NB4 (cell line): ENCODE measurements at regions not wholly inside any gene's neighbourhood (a gene's known extent, or its start where the extent isn't known, plus 50 kb on each side); places are given as distances from the start of the nearest gene placed in this dataset.

Experiments
- DNase-seq: peaks from one replicate; pipeline ENCODE4 v3.0.0; 2010; ENCODE audit warnings: low read depth
- H3K4me3 ChIP-seq: one replicate; pipeline ENCODE4 v1.5.1; 2011; ENCODE audit warnings: mild to moderate bottlenecking, low read depth, low read length, moderate library complexity
- MYC ChIP-seq: IDR thresholded peaks from 2 replicates; pipeline ENCODE4 v1.6.1; 2011; ENCODE audit warnings: low read depth, low read length
- POLR2A ChIP-seq: IDR thresholded peaks from 2 replicates; pipeline ENCODE4 v1.6.1; 2011; ENCODE audit warnings: mild to moderate bottlenecking; ENCODE audit not compliant: insufficient read length; ENCODE audit errors: extremely low read depth
- TF ChIP-seq, protein P1 (sequence below): IDR thresholded peaks from one replicate; pipeline ENCODE4 v1.5.1; 2012; ENCODE audit warnings: low read depth, low read length
- TF ChIP-seq, protein P2 (sequence below): IDR thresholded peaks from 2 replicates; pipeline ENCODE4 v1.6.1; 2011; ENCODE audit warnings: low read depth, low read length

DNA sequence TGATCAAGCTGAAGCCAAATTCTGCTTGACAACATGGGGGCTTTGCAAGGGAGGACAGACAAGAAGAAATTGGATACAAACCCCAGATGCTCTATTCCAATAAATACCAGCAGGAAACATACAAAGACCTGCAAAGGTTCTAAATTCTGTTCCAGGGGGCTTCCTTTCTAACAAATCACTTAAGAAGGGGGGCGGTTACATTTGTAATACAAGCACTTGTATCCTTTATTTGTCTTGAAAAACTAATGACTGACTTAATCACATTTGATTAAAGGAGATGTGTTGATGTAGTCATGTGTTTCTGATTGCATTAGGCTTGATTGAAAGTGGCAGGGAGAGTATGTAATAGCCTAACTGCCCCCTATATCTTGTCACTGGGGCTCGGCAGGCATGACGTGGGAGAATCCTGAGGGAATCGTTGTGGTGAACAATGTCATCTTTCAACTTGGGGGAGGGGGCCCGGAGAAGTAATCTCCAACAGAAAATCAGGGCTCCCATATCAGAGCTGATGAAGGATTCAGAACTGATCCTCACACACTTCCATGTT is 361.7 kb downstream of the INSC start:
- no peak overlapping the region for H3K4me3 ChIP-seq
- no peak for DNase-seq
- TF ChIP-seq MYC (no peak), POLR2A (no peak)
- TF ChIP-seq, protein P1, sequence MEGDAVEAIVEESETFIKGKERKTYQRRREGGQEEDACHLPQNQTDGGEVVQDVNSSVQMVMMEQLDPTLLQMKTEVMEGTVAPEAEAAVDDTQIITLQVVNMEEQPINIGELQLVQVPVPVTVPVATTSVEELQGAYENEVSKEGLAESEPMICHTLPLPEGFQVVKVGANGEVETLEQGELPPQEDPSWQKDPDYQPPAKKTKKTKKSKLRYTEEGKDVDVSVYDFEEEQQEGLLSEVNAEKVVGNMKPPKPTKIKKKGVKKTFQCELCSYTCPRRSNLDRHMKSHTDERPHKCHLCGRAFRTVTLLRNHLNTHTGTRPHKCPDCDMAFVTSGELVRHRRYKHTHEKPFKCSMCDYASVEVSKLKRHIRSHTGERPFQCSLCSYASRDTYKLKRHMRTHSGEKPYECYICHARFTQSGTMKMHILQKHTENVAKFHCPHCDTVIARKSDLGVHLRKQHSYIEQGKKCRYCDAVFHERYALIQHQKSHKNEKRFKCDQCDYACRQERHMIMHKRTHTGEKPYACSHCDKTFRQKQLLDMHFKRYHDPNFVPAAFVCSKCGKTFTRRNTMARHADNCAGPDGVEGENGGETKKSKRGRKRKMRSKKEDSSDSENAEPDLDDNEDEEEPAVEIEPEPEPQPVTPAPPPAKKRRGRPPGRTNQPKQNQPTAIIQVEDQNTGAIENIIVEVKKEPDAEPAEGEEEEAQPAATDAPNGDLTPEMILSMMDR, result no peak
- TF ChIP-seq, protein P2, sequence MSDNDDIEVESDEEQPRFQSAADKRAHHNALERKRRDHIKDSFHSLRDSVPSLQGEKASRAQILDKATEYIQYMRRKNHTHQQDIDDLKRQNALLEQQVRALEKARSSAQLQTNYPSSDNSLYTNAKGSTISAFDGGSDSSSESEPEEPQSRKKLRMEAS, result no peak

DNA sequence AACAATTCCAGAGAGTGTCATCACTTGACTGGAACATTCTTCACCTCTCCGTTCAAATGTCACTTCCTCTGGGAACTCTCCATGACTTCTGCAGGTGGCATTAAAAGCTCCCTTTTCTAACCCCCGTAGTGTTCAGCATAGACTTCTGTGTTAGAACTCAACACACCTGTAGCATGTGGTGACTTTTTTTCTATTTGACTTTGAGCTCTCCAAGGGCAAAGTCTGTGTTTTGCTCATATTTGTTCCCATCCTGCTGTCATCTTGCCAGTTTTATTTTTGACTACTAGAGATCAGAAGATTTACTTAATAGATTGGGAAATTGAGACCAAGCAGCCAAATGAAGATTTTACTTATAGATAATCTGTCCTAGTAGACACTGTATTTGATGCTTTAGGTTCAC is 367.1 kb downstream of the INSC start:
- TF ChIP-seq POLR2A (no peak), MYC (no peak)
- TF ChIP-seq, protein P2, result no peak
- TF ChIP-seq, protein P1, result no peak

DNA sequence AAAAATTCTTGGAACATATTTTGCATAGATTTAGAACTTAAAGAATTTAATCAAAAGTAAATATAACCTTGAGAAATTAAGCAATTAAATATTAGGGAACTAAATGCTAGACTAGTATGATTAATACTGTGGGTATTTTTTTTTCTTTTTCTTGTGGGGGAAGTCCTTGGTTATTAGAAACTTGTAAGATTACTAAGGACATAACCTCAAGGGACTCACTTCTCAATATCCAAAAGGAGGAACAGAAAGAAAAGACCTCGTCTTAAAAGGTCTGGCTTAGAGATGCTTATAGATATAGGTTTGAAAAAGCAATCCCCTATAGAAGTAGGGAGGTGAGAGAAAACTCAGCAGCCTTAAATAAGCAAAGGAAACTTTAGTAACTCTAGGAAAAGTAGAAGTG is 368.5 kb downstream of the INSC start:
- TF ChIP-seq, protein P1, result no peak
- TF ChIP-seq, protein P2, result no peak
- TF ChIP-seq MYC (no peak), POLR2A (no peak)
- no peak for DNase-seq
- H3K4me3 ChIP-seq, result no peak overlapping the region

More for the DNA sequence above, 367.1 kb downstream of the INSC start:
- H3K4me3 ChIP-seq, result no peak overlapping the region
- DNase-seq, result no peak

DNA sequence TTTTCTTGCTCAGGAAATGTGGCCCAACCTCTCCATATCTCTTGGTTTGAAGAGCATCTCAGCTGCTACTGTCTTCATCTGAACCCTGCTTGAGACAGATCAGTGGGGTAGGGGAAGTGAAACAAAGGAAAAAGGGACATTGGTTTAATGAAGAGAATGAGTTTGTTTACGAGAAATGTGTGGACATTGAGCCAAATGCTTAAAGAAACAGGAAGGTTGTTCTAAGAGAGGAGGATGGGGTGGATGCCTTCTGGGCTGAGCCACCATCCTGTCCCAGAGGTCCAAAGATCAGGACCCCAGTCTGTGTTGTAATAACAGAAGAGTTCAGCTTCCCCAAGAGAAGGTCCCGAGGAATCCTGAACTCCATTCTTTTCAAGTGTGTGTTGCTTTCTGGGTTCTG is 369.7 kb downstream of the INSC start:
- no peak for DNase-seq
- no peak overlapping the region for H3K4me3 ChIP-seq
- TF ChIP-seq POLR2A (no peak), MYC (no peak)
- TF ChIP-seq, protein P1, result no peak
- TF ChIP-seq, protein P2, result no peak

DNA sequence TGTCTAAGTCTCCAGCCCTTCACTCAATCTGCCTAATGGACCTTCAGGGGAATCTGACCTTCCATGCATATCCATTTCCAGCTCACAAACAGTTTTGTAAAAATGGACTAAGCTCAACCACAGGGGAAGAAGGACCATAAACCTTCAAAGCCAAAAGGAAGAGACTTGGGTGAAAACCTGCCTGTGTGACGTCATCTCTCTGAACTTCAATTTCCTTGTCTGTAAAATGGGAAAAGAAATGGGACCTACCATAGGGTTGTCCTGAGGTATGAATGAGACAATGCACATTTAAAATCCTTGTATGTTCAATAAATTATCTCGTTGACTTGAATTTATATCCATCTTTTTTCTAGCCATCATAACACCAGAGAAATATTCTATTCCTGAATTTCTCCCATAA is 370.7 kb downstream of the INSC start:
- H3K4me3 ChIP-seq, result no peak overlapping the region
- TF ChIP-seq, protein P1, result no peak
- TF ChIP-seq, protein P2, result no peak
- no peak for TF ChIP-seq MYC
- no peak for TF ChIP-seq POLR2A
- DNase-seq, result no peak

DNA sequence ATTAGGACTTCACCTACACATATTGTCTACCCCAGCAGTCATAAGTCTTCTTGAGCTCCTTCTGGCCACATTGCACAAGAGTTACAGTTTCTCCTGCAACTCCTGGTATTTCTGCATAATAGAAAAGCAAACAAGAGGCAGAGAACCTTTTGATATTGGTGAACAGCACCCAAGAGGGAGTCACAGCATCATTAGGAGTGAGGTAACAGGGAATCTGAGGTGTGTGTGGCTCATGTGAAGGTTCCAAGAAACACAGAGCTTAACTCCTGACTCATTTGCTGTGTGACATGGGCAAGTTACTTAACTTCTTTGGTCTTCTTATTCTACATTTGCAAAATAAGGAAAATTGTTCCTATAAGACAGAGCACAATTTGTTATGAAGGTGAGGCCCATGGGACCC is 374.6 kb downstream of the INSC start:
- no peak overlapping the region for H3K4me3 ChIP-seq
- DNase-seq, result no peak
- TF ChIP-seq, protein P1, result no peak
- TF ChIP-seq POLR2A (no peak), MYC (no peak)
- TF ChIP-seq, protein P2, result no peak
